Naive thymus-derived CD4-positive, alpha-beta T cell (primary cell): ENCODE measurements at regions not wholly inside any gene's neighbourhood (a gene's known extent, or its start where the extent isn't known, plus 50 kb on each side); places are given as distances from the start of the nearest gene placed in this dataset.

Experiments
- ATAC-seq: fragments of 150-1000 bp; cut with Tn5 transposase; 2 replicates; pipeline ENCODE4 v1.10.0; 2021; ENCODE audit warnings: mild to moderate bottlenecking, moderate library complexity
- CTCF ChIA-PET: fragments of 350-600 bp; sonication (Branson Sonifier 250); formaldehyde crosslinking; loops from one replicate; lab custom pipeline; 2021; ENCODE audit warnings: antibody characterized with exemption; lab: Charles Lee
- POLR2A ChIA-PET: fragments of 350-600 bp; sonication (Branson Sonifier 250); formaldehyde crosslinking; loops from one replicate; lab custom pipeline; 2021; ENCODE audit warnings: antibody characterized with exemption, inconsistent platforms; lab: Charles Lee
- DNase-seq, 9 donors: peaks; one replicate each; pipeline versions ENCODE4 v3.0.0 to v3.0.0-alpha.2; 2020 to 2022; ENCODE audit warnings: mixed read lengths in 1 of 9
- H3K27ac ChIP-seq: one replicate; pipeline ENCODE4 v1.7.0; 2013; ENCODE audit warnings: mild to moderate bottlenecking, low read depth, low read length, moderate library complexity
- H3K27me3 ChIP-seq, 2 donors: one replicate each; pipeline ENCODE4 v1.7.0; 2013; ENCODE audit warnings: low read length in 2 of 2, mild to moderate bottlenecking in 2 of 2, moderate library complexity in 2 of 2; ENCODE audit not compliant: control insufficient read depth in 2 of 2, insufficient read depth in 2 of 2
- H3K36me3 ChIP-seq, 3 experiments: 1 replicate in 2 of 3; 2 replicates in 1 of 3; pipeline ENCODE4 v1.7.0; 2013; ENCODE audit warnings: low read length in 3 of 3, mild to moderate bottlenecking in 3 of 3, moderate library complexity in 1 of 3; ENCODE audit not compliant: insufficient read depth in 3 of 3, control insufficient read depth in 2 of 3
- H3K4me1 ChIP-seq, 2 donors: one replicate each; pipeline ENCODE4 v1.7.0; 2013; ENCODE audit warnings: low read length in 2 of 2, mild to moderate bottlenecking in 2 of 2, moderate library complexity in 1 of 2; ENCODE audit not compliant: control insufficient read depth in 2 of 2, insufficient read depth in 2 of 2
- H3K4me3 ChIP-seq: 2 replicates; pipeline ENCODE4 v1.7.0; 2013; ENCODE audit warnings: mild to moderate bottlenecking, low read length
- H3K9me3 ChIP-seq, 3 experiments: 1 replicate in 2 of 3; 2 replicates in 1 of 3; pipeline ENCODE4 v1.7.0; 2013; ENCODE audit warnings: low read length in 3 of 3; ENCODE audit not compliant: control insufficient read depth in 2 of 3
- H3K27ac Mint-ChIP-seq, 9 donors: one replicate each; pipeline ENCODE4 v1.8.0; 2020 to 2022; ENCODE audit warnings: mixed read lengths in 9 of 9, mild to moderate bottlenecking in 8 of 9, moderate library complexity in 5 of 9, inconsistent platforms in 2 of 9
- H3K27me3 Mint-ChIP-seq, 5 donors: one replicate each; pipeline ENCODE4 v1.8.0; 2021 to 2022; ENCODE audit warnings: mixed read lengths in 5 of 5, mild to moderate bottlenecking in 1 of 5
- H3K36me3 Mint-ChIP-seq, 5 donors: one replicate each; pipeline ENCODE4 v1.8.0; 2020 to 2022; ENCODE audit warnings: mixed read lengths in 5 of 5, mild to moderate bottlenecking in 3 of 5, inconsistent platforms in 1 of 5
- H3K4me1 Mint-ChIP-seq, 7 donors: one replicate each; pipeline ENCODE4 v1.8.0; 2020 to 2022; ENCODE audit warnings: mixed read lengths in 7 of 7, mild to moderate bottlenecking in 3 of 7, inconsistent platforms in 1 of 7
- H3K4me3 Mint-ChIP-seq, 10 donors: one replicate each; pipeline ENCODE4 v1.8.0; 2020 to 2022; ENCODE audit warnings: mild to moderate bottlenecking in 10 of 10, mixed read lengths in 10 of 10, moderate library complexity in 6 of 10, inconsistent platforms in 2 of 10
- H3K9me3 Mint-ChIP-seq, 11 donors: one replicate each; pipeline ENCODE4 v1.8.0; 2020 to 2022; ENCODE audit warnings: mixed read lengths in 11 of 11, mild to moderate bottlenecking in 4 of 11, inconsistent platforms in 1 of 11, moderate library complexity in 1 of 11
- intact Hi-C, 2 donors: fragments of 100-400 bp; cut with micrococcal nuclease; formaldehyde crosslinking; loops; one replicate each; pipeline ENCODE4 v1.15.1; 2023

GRCh38 chr3:72338082-72338941 is 509.9 kb downstream of the SHQ1 start:
- Mint-ChIP-seq H3K27me3 (peaks cover 0 to 3% (median 0%) of the 10 kb centered on the region in 5 donors), H3K27ac (no peak overlapping the region), H3K9me3 (no peaks in the 10 kb centered on the region), H3K4me1 (peaks cover under 1 to 19% (median 15%) of the 10 kb centered on the region in 7 donors), H3K4me3 (no peak overlapping the region), H3K36me3 (no peaks in the 10 kb centered on the region)
- CTCF ChIA-PET, result no interaction called here
- DNase-seq, result no peak
- Histone ChIP-seq H3K27ac (no peak overlapping the region), H3K36me3 (no peaks in the 10 kb centered on the region), H3K4me3 (no peak overlapping the region), H3K4me1 (peaks cover 0 to 6% of the 10 kb centered on the region in 2 donors), H3K27me3 (no peaks in the 10 kb centered on the region), H3K9me3 (no peaks in the 10 kb centered on the region)
- POLR2A ChIA-PET, result no interaction called here
- no peak for ATAC-seq
- intact Hi-C loops, result no loop called here

GRCh38 chr3:72337480-72337855 is 510.8 kb downstream of the SHQ1 start:
- H3K36me3 Mint-ChIP-seq, result no peaks in the 10 kb centered on the region
- Histone ChIP-seq H3K4me3 (no peak overlapping the region), H3K9me3 (no peaks in the 10 kb centered on the region), H3K36me3 (no peaks in the 10 kb centered on the region), H3K27ac (no peak overlapping the region), H3K27me3 (no peaks in the 10 kb centered on the region), H3K4me1 (no peaks in the 10 kb centered on the region)
- H3K4me3 Mint-ChIP-seq, result no peak overlapping the region
- ChIA-PET CTCF (no interaction called here), POLR2A (no interaction called here)
- H3K9me3 Mint-ChIP-seq, result no peaks in the 10 kb centered on the region
- ATAC-seq, result no peak
- intact Hi-C loops, result no loop called here
- DNase-seq, result no peak
- H3K27me3 Mint-ChIP-seq, result peaks cover 0 to 3% (median 0%) of the 10 kb centered on the region in 5 donors
- peaks cover 0 to 10% (median 6%) of the 10 kb centered on the region in 7 donors for H3K4me1 Mint-ChIP-seq
- no peak overlapping the region for H3K27ac Mint-ChIP-seq

GRCh38 chr3:72336821-72337479 is 511.3 kb downstream of the SHQ1 start:
- no peaks in the 10 kb centered on the region for H3K4me1 ChIP-seq
- intact Hi-C loops, result no loop called here
- peaks cover 0 to 3% (median 0%) of the 10 kb centered on the region in 5 donors for H3K27me3 Mint-ChIP-seq
- H3K4me3 ChIP-seq, result no peak overlapping the region
- no peak overlapping the region for H3K27ac ChIP-seq
- no peaks in the 10 kb centered on the region for H3K27me3 ChIP-seq
- peaks cover 0 to 7% (median 4%) of the 10 kb centered on the region in 7 donors for H3K4me1 Mint-ChIP-seq
- H3K36me3 Mint-ChIP-seq, result no peaks in the 10 kb centered on the region
- no peaks in the 10 kb centered on the region for H3K9me3 ChIP-seq
- ChIA-PET POLR2A (interaction anchor here (1.1 kb wide), 1 partner anchor 9 kb away, joined by 3 read pairs; no protein-coding TSS in a partner anchor), CTCF (no interaction called here)
- H3K36me3 ChIP-seq, result no peaks in the 10 kb centered on the region
- H3K9me3 Mint-ChIP-seq, result no peaks in the 10 kb centered on the region
- H3K27ac Mint-ChIP-seq, result no peak overlapping the region
- peak in 1 of 9 donors; percentile 14 for DNase-seq
- H3K4me3 Mint-ChIP-seq, result no peak overlapping the region
- ATAC-seq, result no peak

- Mint-ChIP-seq H3K9me3 (no peaks in the 10 kb centered on the region), H3K36me3 (no peaks in the 10 kb centered on the region), H3K4me3 (no peak overlapping the region), H3K4me1 (peaks cover 0 to 6% (median 0%) of the 10 kb centered on the region in 7 donors), H3K27me3 (peaks cover 0 to 6% (median 0%) of the 10 kb centered on the region in 5 donors), H3K27ac (no peak overlapping the region)
- Histone ChIP-seq H3K9me3 (no peaks in the 10 kb centered on the region), H3K36me3 (no peaks in the 10 kb centered on the region), H3K4me1 (no peaks in the 10 kb centered on the region), H3K4me3 (no peak overlapping the region), H3K27ac (no peak overlapping the region), H3K27me3 (no peaks in the 10 kb centered on the region)
- ATAC-seq (no peak), DNase-seq (no peak)
- POLR2A ChIA-PET, result interaction anchor here (1.1 kb wide), 1 partner anchor 9 kb away, joined by 3 read pairs; no protein-coding TSS in a partner anchor
- intact Hi-C loops, result no loop called here
- CTCF ChIA-PET, result no interaction called here
Observed at GRCh38 chr3:72336114-72336651, 512.1 kb downstream of the SHQ1 start.

GRCh38 chr3:72335458-72336095 is 512.7 kb downstream of the SHQ1 start:
- Histone ChIP-seq H3K4me3 (no peak overlapping the region), H3K4me1 (no peaks in the 10 kb centered on the region), H3K36me3 (no peaks in the 10 kb centered on the region), H3K9me3 (no peaks in the 10 kb centered on the region), H3K27me3 (no peaks in the 10 kb centered on the region), H3K27ac (no peak overlapping the region)
- H3K27ac Mint-ChIP-seq, result no peak overlapping the region
- H3K4me3 Mint-ChIP-seq, result no peak overlapping the region
- H3K27me3 Mint-ChIP-seq, result peaks cover 0 to 6% (median 0%) of the 10 kb centered on the region in 5 donors
- ChIA-PET CTCF (no interaction called here), POLR2A (interaction anchor here (1.1 kb wide), 1 partner anchor 10 kb away, joined by 3 read pairs; no protein-coding TSS in a partner anchor)
- intact Hi-C loops, result no loop called here
- no peak for DNase-seq
- H3K4me1 Mint-ChIP-seq, result peaks cover 0 to 6% (median 0%) of the 10 kb centered on the region in 7 donors
- no peak for ATAC-seq
- no peaks in the 10 kb centered on the region for H3K9me3 Mint-ChIP-seq
- no peaks in the 10 kb centered on the region for H3K36me3 Mint-ChIP-seq

- Mint-ChIP-seq H3K36me3 (no peaks in the 10 kb centered on the region), H3K27me3 (peaks cover 0 to 6% (median 0%) of the 10 kb centered on the region in 5 donors), H3K27ac (peak overlapping the region in 2 of 9 donors; percentile 4 to 14), H3K4me1 (peaks cover 0 to 6% (median 0%) of the 10 kb centered on the region in 7 donors), H3K9me3 (no peaks in the 10 kb centered on the region), H3K4me3 (no peak overlapping the region)
- CTCF ChIA-PET, result no interaction called here
- intact Hi-C loops, result no loop called here
- Histone ChIP-seq H3K36me3 (no peaks in the 10 kb centered on the region), H3K4me3 (no peak overlapping the region), H3K27ac (no peak overlapping the region), H3K4me1 (no peaks in the 10 kb centered on the region), H3K9me3 (no peaks in the 10 kb centered on the region), H3K27me3 (no peaks in the 10 kb centered on the region)
- DNase-seq (no peak), ATAC-seq (no peak)
- POLR2A ChIA-PET, result interaction anchor here (0.6 to 1.2 kb wide), 2 partner anchors 113 to 415 kb away, joined by 3 to 4 read pairs; no protein-coding TSS in a partner anchor
Observed at GRCh38 chr3:72334681-72335457, 513.4 kb downstream of the SHQ1 start.
